C4-2B (cell line): ENCODE measurements at regions not wholly inside any gene's neighbourhood (a gene's known extent, or its start where the extent isn't known, plus 50 kb on each side); places are given as distances from the start of the nearest gene placed in this dataset.

Experiments used
- H3K27ac ChIP-seq: fragments of 450-650 bp; 2 replicates; pipeline ENCODE4 v1.5.1; 2017
- ZFX ChIP-seq: fragments of 450-650 bp; IDR thresholded peaks from 2 replicates; pipeline ENCODE4 v1.6.1; 2017
- TF ChIP-seq, protein P1 (sequence below): fragments of 450-650 bp; conservative IDR thresholded peaks from 2 replicates; pipeline ENCODE4 v1.5.1; 2017; ENCODE audit warnings: mild to moderate bottlenecking

DNA sequence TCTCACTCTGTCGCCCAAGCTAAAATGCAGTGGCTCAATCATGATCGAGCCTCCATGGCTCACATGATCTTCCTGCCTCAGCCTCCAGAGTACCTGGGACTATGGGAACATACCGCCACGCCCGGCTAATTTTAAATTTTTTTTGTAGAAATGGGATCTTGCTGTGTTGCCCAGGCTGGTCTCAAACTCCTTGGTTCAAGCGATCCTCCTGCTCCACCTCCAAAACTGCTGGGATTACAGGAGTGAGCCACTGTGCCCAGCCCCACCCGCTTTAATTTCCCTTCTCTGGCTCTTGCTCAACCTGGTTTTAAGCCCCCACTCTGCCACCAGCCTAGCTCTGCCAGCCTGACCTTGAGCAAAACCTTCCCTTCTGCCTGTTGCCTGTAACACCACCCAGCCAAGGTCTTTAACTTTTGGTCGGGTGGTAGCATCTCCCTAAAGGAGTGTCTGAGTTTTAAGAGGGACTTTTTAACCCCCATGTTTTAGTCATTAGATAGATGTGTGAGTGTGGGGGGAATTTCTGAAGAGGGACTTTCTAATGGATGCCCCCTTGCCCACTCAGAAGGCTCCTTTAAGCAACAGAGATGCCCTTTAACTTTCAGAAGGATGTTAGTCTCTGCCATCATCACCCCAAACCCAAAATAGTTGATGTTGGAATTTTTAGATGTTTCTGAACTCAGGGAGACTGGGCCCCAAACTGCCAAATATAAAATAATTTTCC is 71.8 kb upstream of the FOXP4 start:
- no peak overlapping the region for H3K27ac ChIP-seq
- TF ChIP-seq, protein P1, sequence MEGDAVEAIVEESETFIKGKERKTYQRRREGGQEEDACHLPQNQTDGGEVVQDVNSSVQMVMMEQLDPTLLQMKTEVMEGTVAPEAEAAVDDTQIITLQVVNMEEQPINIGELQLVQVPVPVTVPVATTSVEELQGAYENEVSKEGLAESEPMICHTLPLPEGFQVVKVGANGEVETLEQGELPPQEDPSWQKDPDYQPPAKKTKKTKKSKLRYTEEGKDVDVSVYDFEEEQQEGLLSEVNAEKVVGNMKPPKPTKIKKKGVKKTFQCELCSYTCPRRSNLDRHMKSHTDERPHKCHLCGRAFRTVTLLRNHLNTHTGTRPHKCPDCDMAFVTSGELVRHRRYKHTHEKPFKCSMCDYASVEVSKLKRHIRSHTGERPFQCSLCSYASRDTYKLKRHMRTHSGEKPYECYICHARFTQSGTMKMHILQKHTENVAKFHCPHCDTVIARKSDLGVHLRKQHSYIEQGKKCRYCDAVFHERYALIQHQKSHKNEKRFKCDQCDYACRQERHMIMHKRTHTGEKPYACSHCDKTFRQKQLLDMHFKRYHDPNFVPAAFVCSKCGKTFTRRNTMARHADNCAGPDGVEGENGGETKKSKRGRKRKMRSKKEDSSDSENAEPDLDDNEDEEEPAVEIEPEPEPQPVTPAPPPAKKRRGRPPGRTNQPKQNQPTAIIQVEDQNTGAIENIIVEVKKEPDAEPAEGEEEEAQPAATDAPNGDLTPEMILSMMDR: no peak
- TF ChIP-seq ZFX: no peak

DNA sequence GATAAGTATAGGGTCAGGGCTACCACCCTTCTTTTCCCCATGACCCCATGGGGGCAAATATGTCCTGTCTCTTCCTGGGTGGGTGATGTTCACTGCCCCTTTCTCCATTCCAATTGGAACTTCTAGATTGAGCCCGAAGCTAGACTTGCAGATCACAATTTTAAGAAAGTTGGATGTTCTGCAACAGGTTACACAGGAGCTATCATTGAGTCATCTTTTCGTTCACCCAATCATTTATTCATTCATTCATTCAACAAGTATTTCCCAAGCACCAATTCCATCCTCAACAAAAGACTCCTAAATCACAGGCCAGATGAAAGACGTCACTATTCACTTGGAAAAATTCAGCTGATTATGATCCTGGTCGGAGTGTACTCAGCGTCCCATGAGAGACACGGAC is 71.0 kb upstream of the FOXP4 start:
- TF ChIP-seq, protein P1: no peak
- no peak for TF ChIP-seq ZFX
- no peak overlapping the region for H3K27ac ChIP-seq

DNA sequence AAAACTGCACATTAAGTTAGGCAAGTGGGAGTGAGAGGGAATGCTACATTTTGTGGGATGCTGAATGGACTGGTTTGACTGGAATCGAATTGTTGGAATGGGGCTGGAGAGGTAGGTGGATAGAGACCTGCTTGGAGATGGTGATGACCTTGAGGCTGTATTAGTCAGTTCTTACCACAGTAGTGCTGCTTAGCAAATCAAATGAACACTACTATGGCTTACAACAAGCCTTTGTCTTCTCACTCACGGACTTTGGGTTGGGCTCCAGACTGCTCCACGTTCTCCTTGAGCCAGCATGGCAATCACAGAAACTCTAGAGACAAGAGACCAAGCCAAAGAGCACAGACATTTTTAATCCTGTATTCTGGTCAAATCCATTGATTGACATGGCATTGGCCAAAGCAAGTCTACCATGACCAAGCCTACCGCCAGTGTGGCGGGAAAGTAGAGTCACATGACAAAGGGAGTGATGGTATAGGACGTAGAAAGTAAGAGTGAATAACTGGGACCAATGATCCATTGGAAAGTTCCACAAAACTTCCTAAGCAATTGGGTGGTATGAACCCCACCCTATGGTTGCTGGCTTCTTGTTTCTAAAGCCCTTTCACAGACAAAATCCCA is 70.3 kb upstream of the FOXP4 start:
- H3K27ac ChIP-seq: no peak overlapping the region
- no peak for TF ChIP-seq ZFX
- TF ChIP-seq, protein P1: no peak

DNA sequence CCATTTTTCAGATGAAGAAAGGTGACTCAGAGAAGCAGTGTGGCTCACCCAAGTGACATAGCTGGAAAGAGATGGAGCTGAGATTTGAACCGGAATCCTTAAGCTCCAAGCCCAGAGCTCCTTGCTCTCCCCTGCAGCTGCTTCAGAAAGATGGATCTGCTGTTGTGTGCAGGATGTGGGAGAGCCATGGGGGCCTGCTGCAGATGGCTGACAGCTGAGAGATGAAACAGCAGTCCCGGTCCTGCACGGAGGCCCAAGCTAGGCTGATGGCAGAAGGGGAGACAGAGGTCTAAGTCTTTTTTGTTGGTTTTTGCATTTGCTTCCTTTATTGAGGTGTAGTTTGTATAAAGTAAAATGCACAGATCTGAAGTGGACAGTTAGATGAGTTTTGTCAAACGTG is 69.8 kb upstream of the FOXP4 start:
- no peak overlapping the region for H3K27ac ChIP-seq
- no peak for TF ChIP-seq ZFX
- TF ChIP-seq, protein P1: no peak

DNA sequence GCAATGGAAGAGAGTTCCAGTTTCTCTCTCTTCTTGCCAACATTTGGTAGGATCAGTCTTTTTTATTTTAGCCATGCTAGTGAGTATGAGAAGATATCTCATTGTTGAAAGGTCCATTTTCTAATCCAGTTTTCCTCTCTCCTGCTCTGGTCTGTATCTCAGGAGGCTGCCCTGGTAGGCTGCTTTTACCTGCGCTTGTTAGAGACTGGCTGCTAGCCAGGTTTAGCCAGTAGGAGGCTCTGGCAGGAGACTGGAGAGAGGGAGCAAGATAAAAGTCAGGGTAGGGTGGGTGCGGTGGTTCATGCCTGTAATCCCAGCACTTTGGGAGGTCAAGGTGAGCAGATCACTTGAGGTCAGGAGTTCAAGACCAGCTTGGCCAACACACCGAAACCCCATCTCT is 68.6 kb upstream of the FOXP4 start:
- TF ChIP-seq ZFX: no peak
- TF ChIP-seq, protein P1: no peak
- no peak overlapping the region for H3K27ac ChIP-seq

DNA sequence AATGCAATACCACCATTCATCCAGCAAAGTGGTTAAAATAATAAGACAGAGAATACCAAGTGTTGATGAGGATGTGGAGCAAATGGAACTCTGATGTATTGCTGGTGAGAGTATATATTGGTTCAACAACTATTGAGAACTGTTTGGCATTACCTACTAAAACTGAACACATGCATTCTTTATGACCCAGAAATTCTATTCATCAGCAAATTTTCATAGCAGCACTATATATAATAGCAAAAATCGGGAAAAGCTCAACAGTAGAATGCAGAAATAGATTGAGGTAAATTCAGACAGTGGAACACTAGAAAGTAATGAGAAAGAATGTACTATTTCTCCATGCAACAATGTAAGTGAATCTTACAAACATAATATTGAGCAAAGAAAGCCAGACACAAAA is 62.2 kb upstream of the FOXP4 start:
- H3K27ac ChIP-seq: no peak overlapping the region
- TF ChIP-seq, protein P1: no peak
- no peak for TF ChIP-seq ZFX

DNA sequence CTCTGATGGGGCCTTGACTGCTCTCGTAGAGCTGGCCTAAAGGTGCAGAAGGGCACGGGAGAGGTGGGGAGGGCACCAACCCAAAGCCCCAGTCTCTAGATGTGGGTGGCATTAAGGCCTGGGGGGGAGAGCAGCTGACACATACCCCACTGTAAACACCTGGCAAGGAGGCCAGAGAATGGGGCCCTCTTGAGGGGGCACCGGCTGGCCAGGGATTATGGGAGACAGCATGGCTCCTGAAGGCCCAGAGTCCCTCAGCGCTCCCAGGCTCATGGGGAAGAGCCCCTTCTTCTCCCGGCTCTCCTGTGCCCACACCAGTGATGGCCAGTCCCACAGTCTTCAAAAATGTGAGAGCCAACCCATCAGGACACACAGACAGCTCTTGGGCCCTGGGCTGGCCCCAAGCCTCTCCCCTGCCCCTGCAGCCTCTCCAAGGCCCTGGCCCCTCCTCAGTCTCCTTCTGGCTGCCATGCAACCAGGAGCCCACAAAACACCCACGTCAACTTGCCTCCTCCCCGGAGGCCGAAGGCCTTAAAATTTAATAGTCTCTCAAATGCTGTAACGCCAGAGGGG is 58.2 kb upstream of the FOXP4 start:
- TF ChIP-seq ZFX: no peak
- TF ChIP-seq, protein P1: no peak
- H3K27ac ChIP-seq: no peak overlapping the region
